HCT116 (cell line): ENCODE measurements at regions not wholly inside any gene's neighbourhood (a gene's known extent, or its start where the extent isn't known, plus 50 kb on each side); places are given as distances from the start of the nearest gene placed in this dataset.

ENCODE experiments used
- ATAC-seq: fragments of 200-7000 bp; cut with Tn5 transposase; 2 replicates; pipeline ENCODE4 v1.9.1; 2020; ENCODE audit warnings: mild to moderate bottlenecking, moderate library complexity
- BruUV-seq: library from RNA; stranded (reverse); fragments of 400-500 nt; replicated peaks from 2 replicates; lab custom pipeline; 2021; lab: Mats Ljungman, UMichigan
- CTCF ChIA-PET: fragments of 300-600 bp; sonication (Branson Sonifier 250); formaldehyde crosslinking; loops from one replicate; lab custom pipeline; 2021; ENCODE audit warnings: antibody characterized with exemption; lab: Charles Lee
- POLR2A ChIA-PET: fragments of 300-600, 350-600 bp; sonication (Branson Sonifier 250); formaldehyde crosslinking; loops from one replicate; lab custom pipeline; 2021; ENCODE audit warnings: antibody characterized with exemption; lab: Charles Lee
- RAD21 ChIA-PET, 2 experiments: fragments of 300-600 bp; sonication (Branson Sonifier 250); formaldehyde crosslinking; loops; one replicate each; lab custom pipeline; 2023; ENCODE audit warnings: low total read pairs in 2 of 2; ENCODE audit not compliant: uncharacterized antibody in 2 of 2, unreplicated experiment in 2 of 2, low non-redundant PET in 1 of 2; lab: Charles Lee
- DNase-seq: peaks from one replicate; pipeline ENCODE4 v3.0.0-alpha.2; 2010; ENCODE audit warnings: low read depth, low spot score
- H2AFZ ChIP-seq: fragments of 200-600 bp; shearing (Covaris generic), sonication (generic); 2 replicates; pipeline ENCODE4 v1.6.1; 2017; ENCODE audit warnings: low read depth, mixed run types, mixed read lengths, antibody characterized with exemption, low read length; ENCODE audit not compliant: poor library complexity, severe bottlenecking
- H3K27ac ChIP-seq: 2 replicates; pipeline ENCODE4 v1.5.1; 2012; ENCODE audit warnings: low read depth, low read length
- H3K27me3 ChIP-seq: fragments of 200-600 bp; sonication (generic); 2 replicates; pipeline ENCODE4 v1.6.1; 2016; ENCODE audit warnings: mixed run types, low read length, mixed read lengths; ENCODE audit not compliant: insufficient read depth
- H3K36me3 ChIP-seq, 2 experiments: fragments of 200-500 bp in 1 of 2; fragments of 200-600 bp in 1 of 2; sonication (Bioruptor generic) in 1 of 2; sonication (generic) in 1 of 2; 2 replicates each; pipeline versions ENCODE4 v1.5.1 to v1.6.1; 2014 to 2016; ENCODE audit warnings: low read length in 2 of 2, inconsistent platforms in 1 of 2, mixed read lengths in 1 of 2, mixed run types in 1 of 2; ENCODE audit not compliant: insufficient read depth in 2 of 2, control insufficient read depth in 1 of 2
- H3K4me1 ChIP-seq, 2 experiments: fragments of 200-600 bp in 1 of 2; sonication (generic) in 1 of 2; 2 replicates each; pipeline versions ENCODE4 v1.5.1 to v1.6.1; 2012 to 2017; ENCODE audit warnings: low read length in 2 of 2, inconsistent platforms in 1 of 2, mild to moderate bottlenecking in 1 of 2, mixed read lengths in 1 of 2, mixed run types in 1 of 2, moderate library complexity in 1 of 2; ENCODE audit not compliant: insufficient read depth in 2 of 2, control insufficient read depth in 1 of 2
- H3K4me2 ChIP-seq: fragments of 200-600 bp; sonication (generic); 2 replicates; pipeline ENCODE4 v1.6.1; 2017; ENCODE audit warnings: mixed run types, low read length, mixed read lengths
- H3K4me3 ChIP-seq, 2 experiments: fragments of 200-600 bp in 1 of 2; sonication (generic) in 1 of 2; replicated peaks in 1 of 2; 2 replicates each; pipeline ENCODE4 v1.5.1; 2011 to 2016; ENCODE audit warnings: low read length in 2 of 2, control low read depth in 1 of 2, low read depth in 1 of 2, mild to moderate bottlenecking in 1 of 2, mixed read lengths in 1 of 2, mixed run types in 1 of 2
- H3K79me2 ChIP-seq: fragments of 200-600 bp; sonication (generic); 2 replicates; pipeline ENCODE4 v1.6.1; 2017; ENCODE audit warnings: mild to moderate bottlenecking, mixed run types, low read length, moderate library complexity, mixed read lengths; ENCODE audit not compliant: insufficient read depth
- H3K9ac ChIP-seq: fragments of 200-600 bp; sonication (generic); 2 replicates; pipeline ENCODE4 v1.6.1; 2016; ENCODE audit warnings: low read length, mixed read lengths
- H3K9me2 ChIP-seq: fragments of 200-600 bp; sonication (generic), shearing (Covaris generic); 2 replicates; pipeline ENCODE4 v1.6.1; 2017; ENCODE audit warnings: mixed run types, mild to moderate bottlenecking, moderate library complexity; ENCODE audit not compliant: insufficient read depth
- H3K9me3 ChIP-seq, 2 experiments: fragments of 200-500 bp in 1 of 2; fragments of 200-600 bp in 1 of 2; sonication (Bioruptor generic) in 1 of 2; sonication (generic) in 1 of 2; 2 replicates each; pipeline ENCODE4 v1.6.1; 2014 to 2017; ENCODE audit warnings: low read length in 2 of 2, mixed read lengths in 2 of 2, inconsistent platforms in 1 of 2, low read depth in 1 of 2, mild to moderate bottlenecking in 1 of 2, mixed run types in 1 of 2, moderate library complexity in 1 of 2; ENCODE audit not compliant: control insufficient read depth in 1 of 2, insufficient read depth in 1 of 2
- H4K20me1 ChIP-seq: fragments of 200-600 bp; sonication (generic), shearing (Covaris generic); 2 replicates; pipeline ENCODE4 v1.6.1; 2017; ENCODE audit warnings: mixed run types, mild to moderate bottlenecking, moderate library complexity; ENCODE audit not compliant: insufficient read depth
- ATF3 ChIP-seq: IDR thresholded peaks from 2 replicates; pipeline ENCODE4 v1.6.1; 2012
- ELF1 ChIP-seq: IDR thresholded peaks from 2 replicates; pipeline ENCODE4 v1.6.1; 2012; ENCODE audit warnings: low read depth, borderline replicate concordance
- REST ChIP-seq: IDR thresholded peaks from 2 replicates; pipeline ENCODE4 v1.6.1; 2012; ENCODE audit warnings: low read depth
- SIN3A ChIP-seq: IDR thresholded peaks from 2 replicates; pipeline ENCODE4 v1.6.1; 2012; ENCODE audit warnings: low read depth
- YY1 ChIP-seq: IDR thresholded peaks from 2 replicates; pipeline ENCODE4 v1.6.1; 2011; ENCODE audit warnings: low read length, low read depth, moderate library complexity, mild to moderate bottlenecking; ENCODE audit not compliant: insufficient replicate concordance; ENCODE audit errors: extremely low read depth
- ZFX ChIP-seq: fragments of 450-650 bp; IDR thresholded peaks from 2 replicates; pipeline ENCODE4 v1.6.1; 2017
- ZNF274 ChIP-seq: fragments of 200-500 bp; sonication (Bioruptor generic); IDR thresholded peaks from 2 replicates; pipeline ENCODE4 v1.6.1; 2014; ENCODE audit warnings: mild to moderate bottlenecking, low read depth, low read length, inconsistent platforms
- intact Hi-C: fragments of 100-400 bp; cut with micrococcal nuclease; formaldehyde crosslinking; loops from 2 replicates; pipeline ENCODE4 v1.10.0; 2022

- Histone ChIP-seq H3K9me3 (peaks cover 10 to 12% of the 10 kb centered on the region in 2 experiments; a peak in 2 of 4 replicates), H3K9me2 (no peaks in the 10 kb centered on the region), H3K4me2 (no peak overlapping the region), H3K36me3 (no peaks in the 10 kb centered on the region), H3K4me3 (no peak overlapping the region), H3K9ac (no peak overlapping the region)
- no TSS peak for BruUV-seq
- ChIA-PET POLR2A (no interaction called here), CTCF (no interaction called here)
- intact Hi-C loops: no loop called here
- TF ChIP-seq ATF3: no peak
- no peak for TF ChIP-seq ELF1
- no peak for TF ChIP-seq REST
- no peak for TF ChIP-seq ZNF274
- no peak for TF ChIP-seq ZFX
- no peak for TF ChIP-seq SIN3A
- TF ChIP-seq YY1: no peak
- TF ChIP-seq, all 23 proteins: peak for 0
- Histone ChIP-seq H4K20me1 (no peaks in the 10 kb centered on the region), H2AFZ (no peak overlapping the region), H3K27ac (no peak overlapping the region), H3K79me2 (no peaks in the 10 kb centered on the region), H3K27me3 (no peaks in the 10 kb centered on the region), H3K4me1 (no peaks in the 10 kb centered on the region)
- RAD21 ChIA-PET: no interaction called here
- ATAC-seq (no peak), DNase-seq (no peak)
Measured at GRCh38 chr5:165786073-165786472, 2280.7 kb downstream of the MAT2B start.
